Keratinocyte (primary cell): ENCODE measurements at regions not wholly inside any gene's neighbourhood (a gene's known extent, or its start where the extent isn't known, plus 50 kb on each side); places are given as distances from the start of the nearest gene placed in this dataset.

ENCODE experiments used
- DNase-seq: peaks from one replicate; pipeline ENCODE4 v3.0.0-alpha.2; 2011; ENCODE audit warnings: low read depth, missing footprints, low spot score
- FAIRE-seq: peaks from 2 replicates; lab custom pipeline; 2011; peaks lifted over from hg19 to GRCh38; lab: Jason Lieb, UNC
- H2AFZ ChIP-seq: 2 replicates; pipeline ENCODE4 v1.6.0; 2012; ENCODE audit warnings: low read length, control low read depth, inconsistent platforms; ENCODE audit not compliant: control insufficient read depth
- H3K27ac ChIP-seq: 2 replicates; pipeline ENCODE4 v1.5.1; 2011; ENCODE audit warnings: low read length; ENCODE audit not compliant: control insufficient read depth, insufficient read depth
- H3K27me3 ChIP-seq: 3 replicates; pipeline ENCODE4 v1.6.0; 2011; ENCODE audit warnings: low read length; ENCODE audit not compliant: control insufficient read depth, insufficient read depth; ENCODE audit errors: extremely low read depth
- H3K36me3 ChIP-seq, 2 experiments: 2 replicates in 1 of 2; 3 replicates in 1 of 2; pipeline ENCODE4 v1.5.1; 2011; ENCODE audit warnings: low read length in 2 of 2, mild to moderate bottlenecking in 1 of 2; ENCODE audit not compliant: control insufficient read depth in 2 of 2, insufficient read depth in 2 of 2; ENCODE audit errors: extremely low read depth in 1 of 2
- H3K4me1 ChIP-seq: 3 replicates; pipeline ENCODE4 v1.5.1; 2011; ENCODE audit warnings: low read length; ENCODE audit not compliant: control insufficient read depth, insufficient read depth; ENCODE audit errors: extremely low read depth
- H3K4me2 ChIP-seq: 3 replicates; pipeline ENCODE4 v1.6.0; 2011; ENCODE audit warnings: low read depth, low read length; ENCODE audit not compliant: control insufficient read depth, insufficient read depth; ENCODE audit errors: extremely low read depth
- H3K4me3 ChIP-seq, 3 experiments: fragments of 200-600 bp in 1 of 3; sonication (generic) in 1 of 3; 2 replicates in 2 of 3; 3 replicates in 1 of 3; pipeline ENCODE4 v1.5.1; 2011 to 2016; ENCODE audit warnings: low read length in 3 of 3, mild to moderate bottlenecking in 3 of 3, control low read depth in 2 of 3, inconsistent platforms in 1 of 3, low read depth in 1 of 3, mixed read lengths in 1 of 3, mixed run types in 1 of 3, moderate library complexity in 1 of 3; ENCODE audit not compliant: control insufficient read depth in 2 of 3, insufficient read depth in 2 of 3; ENCODE audit errors: extremely low read depth in 1 of 3
- H3K79me2 ChIP-seq: 2 replicates; pipeline ENCODE4 v1.6.0; 2012; ENCODE audit warnings: low read length; ENCODE audit not compliant: control insufficient read depth, insufficient read depth
- H3K9ac ChIP-seq: 3 replicates; pipeline ENCODE4 v1.6.0; 2011; ENCODE audit warnings: low read length; ENCODE audit not compliant: control insufficient read depth, insufficient read depth; ENCODE audit errors: extremely low read depth
- H3K9me1 ChIP-seq: 3 replicates; pipeline ENCODE4 v1.6.0; 2011; ENCODE audit warnings: low read length; ENCODE audit not compliant: control insufficient read depth, insufficient read depth; ENCODE audit errors: extremely low read depth
- H3K9me3 ChIP-seq: 2 replicates; pipeline ENCODE4 v1.5.1; 2012; ENCODE audit warnings: low read depth, low read length; ENCODE audit not compliant: control insufficient read depth
- H4K20me1 ChIP-seq: 3 replicates; pipeline ENCODE4 v1.6.0; 2011; ENCODE audit warnings: low read length; ENCODE audit not compliant: control insufficient read depth, insufficient read depth; ENCODE audit errors: extremely low read depth
- CTCF ChIP-seq, 3 experiments: IDR thresholded peaks in 1 of 3; conservative IDR thresholded peaks in 1 of 3; optimal IDR thresholded peaks in 1 of 3; 2 replicates in 2 of 3; 3 replicates in 1 of 3; pipeline versions ENCODE3 to v1.5.1; 2011; ENCODE audit warnings: low read length in 3 of 3, mild to moderate bottlenecking in 3 of 3, moderate library complexity in 2 of 3, control low read depth in 1 of 3, inconsistent platforms in 1 of 3; ENCODE audit not compliant: insufficient read depth in 2 of 3; ENCODE audit errors: extremely low read depth in 1 of 3
- EZH2 ChIP-seq: IDR thresholded peaks from one replicate; pipeline ENCODE4 v1.6.1; 2012; ENCODE audit warnings: inconsistent platforms, mild to moderate bottlenecking, low read length, moderate library complexity
- dilution Hi-C: fragments of 300-500 bp; cut with MboI; formaldehyde crosslinking; loops from one replicate; pipeline ENCODE4 v1.7.0; 2020; ENCODE audit warnings: low sequenced_read_pairs; ENCODE audit not compliant: extremely low pct_ligation_motif_present

- no peak overlapping the region for H3K4me2 ChIP-seq
- no peak overlapping the region for H3K4me3 ChIP-seq
- H3K27ac ChIP-seq: no peak overlapping the region
- H3K9me3 ChIP-seq: no peaks in the 10 kb centered on the region
- dilution Hi-C loops: no loop called here
- DNase-seq (no peak), FAIRE-seq (no peak)
- no peaks in the 10 kb centered on the region for H3K36me3 ChIP-seq
- no peaks in the 10 kb centered on the region for H3K79me2 ChIP-seq
- H3K27me3 ChIP-seq: no peaks in the 10 kb centered on the region
- no peaks in the 10 kb centered on the region for H4K20me1 ChIP-seq
- no peaks in the 10 kb centered on the region for H3K4me1 ChIP-seq
- no peaks in the 10 kb centered on the region for H3K9me1 ChIP-seq
- no peak overlapping the region for H3K9ac ChIP-seq
- H2AFZ ChIP-seq: no peak overlapping the region
- no peak for TF ChIP-seq EZH2
- TF ChIP-seq CTCF (optimal IDR thresholded peaks at IDR 0.05 in 1 of 3, IDR thresholded peaks at IDR 0.05 in 1 of 3, conservative IDR thresholded peaks at IDR 0.05 in 1 of 3; ENCODE audit: extremely low read depth in 1 of 3, insufficient read depth in 2 of 3, low read length in 3 of 3): no peak
These were observed 934.5 kb upstream of the TENM3 start for GRCh38 chr4:181308476-181309312.

- H3K4me1 ChIP-seq: no peaks in the 10 kb centered on the region
- DNase-seq (no peak), FAIRE-seq (no peak)
- no peaks in the 10 kb centered on the region for H3K27me3 ChIP-seq
- no peaks in the 10 kb centered on the region for H3K36me3 ChIP-seq
- dilution Hi-C loops: no loop called here
- no peak overlapping the region for H3K4me2 ChIP-seq
- no peak overlapping the region for H3K9ac ChIP-seq
- no peak overlapping the region for H3K27ac ChIP-seq
- TF ChIP-seq EZH2: no peak
- TF ChIP-seq CTCF (optimal IDR thresholded peaks at IDR 0.05 in 1 of 3, IDR thresholded peaks at IDR 0.05 in 1 of 3, conservative IDR thresholded peaks at IDR 0.05 in 1 of 3; ENCODE audit: extremely low read depth in 1 of 3, insufficient read depth in 2 of 3, low read length in 3 of 3): no peak
- no peaks in the 10 kb centered on the region for H3K9me3 ChIP-seq
- no peaks in the 10 kb centered on the region for H4K20me1 ChIP-seq
- H3K9me1 ChIP-seq: no peaks in the 10 kb centered on the region
- no peaks in the 10 kb centered on the region for H3K79me2 ChIP-seq
- H2AFZ ChIP-seq: no peak overlapping the region
- no peak overlapping the region for H3K4me3 ChIP-seq
These were observed 931.1 kb upstream of the TENM3 start for GRCh38 chr4:181312066-181312465.
